ENCODE measurements at regions not wholly inside any gene's neighbourhood (a gene's known extent, or its start where the extent isn't known, plus 50 kb on each side); places are given as distances from the start of the nearest gene placed in this dataset.

DNA sequence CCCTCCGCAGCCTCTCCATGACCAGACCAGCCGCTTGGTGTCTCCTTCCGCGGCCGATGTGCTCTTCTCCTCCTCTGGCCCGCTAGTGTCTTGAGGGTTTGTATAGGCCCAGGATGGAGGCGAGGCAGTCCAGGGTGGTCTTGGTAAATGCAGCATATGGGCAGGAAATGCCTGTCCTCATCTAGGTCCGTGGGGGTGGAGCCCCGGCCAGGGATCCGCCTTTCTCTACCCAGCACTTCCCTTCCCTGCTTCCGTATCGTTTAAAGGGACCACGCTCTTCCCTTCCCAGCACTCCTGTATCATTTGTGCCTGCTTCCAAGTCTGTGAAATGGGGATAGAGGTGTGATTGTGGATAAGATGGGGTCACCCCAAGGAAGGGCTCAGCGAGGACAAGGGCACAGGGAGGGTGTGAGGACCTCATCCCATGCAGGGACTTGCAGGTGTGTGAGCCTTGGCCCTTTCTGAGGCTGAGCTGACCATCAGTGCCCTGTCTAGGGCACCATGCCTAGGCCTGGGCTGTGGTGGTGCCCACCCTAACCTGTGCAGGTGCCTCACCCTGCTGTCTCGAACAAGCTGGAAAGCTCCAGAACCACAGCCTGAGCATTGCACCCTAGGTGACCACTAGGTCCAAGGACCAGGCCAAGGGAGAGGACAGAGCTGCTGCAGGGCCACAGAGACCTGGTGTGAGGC is 326.8 kb upstream of the RTL1 start:
- no peak overlapping the region for H3K9ac ChIP-seq (ENCODE audit: low read depth in 2 of 2, low read length in 2 of 2)
- no peak for DNase-seq
- no peaks in the 10 kb centered on the region for H3K27me3 ChIP-seq
- no peak overlapping the region for H3K4me3 ChIP-seq
- H3K4me1 ChIP-seq = no peaks in the 10 kb centered on the region
- intact Hi-C loops (cut with DNase I) = loop anchor here (5.0 kb wide), 1 partner anchor 378 kb away; no protein-coding TSS in a partner anchor
- H3K9me3 ChIP-seq = no peaks in the 10 kb centered on the region
- TF ChIP-seq, protein P1, sequence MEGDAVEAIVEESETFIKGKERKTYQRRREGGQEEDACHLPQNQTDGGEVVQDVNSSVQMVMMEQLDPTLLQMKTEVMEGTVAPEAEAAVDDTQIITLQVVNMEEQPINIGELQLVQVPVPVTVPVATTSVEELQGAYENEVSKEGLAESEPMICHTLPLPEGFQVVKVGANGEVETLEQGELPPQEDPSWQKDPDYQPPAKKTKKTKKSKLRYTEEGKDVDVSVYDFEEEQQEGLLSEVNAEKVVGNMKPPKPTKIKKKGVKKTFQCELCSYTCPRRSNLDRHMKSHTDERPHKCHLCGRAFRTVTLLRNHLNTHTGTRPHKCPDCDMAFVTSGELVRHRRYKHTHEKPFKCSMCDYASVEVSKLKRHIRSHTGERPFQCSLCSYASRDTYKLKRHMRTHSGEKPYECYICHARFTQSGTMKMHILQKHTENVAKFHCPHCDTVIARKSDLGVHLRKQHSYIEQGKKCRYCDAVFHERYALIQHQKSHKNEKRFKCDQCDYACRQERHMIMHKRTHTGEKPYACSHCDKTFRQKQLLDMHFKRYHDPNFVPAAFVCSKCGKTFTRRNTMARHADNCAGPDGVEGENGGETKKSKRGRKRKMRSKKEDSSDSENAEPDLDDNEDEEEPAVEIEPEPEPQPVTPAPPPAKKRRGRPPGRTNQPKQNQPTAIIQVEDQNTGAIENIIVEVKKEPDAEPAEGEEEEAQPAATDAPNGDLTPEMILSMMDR (IDR thresholded peaks at IDR 0.05) = no peak
- no peaks in the 10 kb centered on the region for H3K36me3 ChIP-seq
- no peak overlapping the region for H3K27ac ChIP-seq

DNA sequence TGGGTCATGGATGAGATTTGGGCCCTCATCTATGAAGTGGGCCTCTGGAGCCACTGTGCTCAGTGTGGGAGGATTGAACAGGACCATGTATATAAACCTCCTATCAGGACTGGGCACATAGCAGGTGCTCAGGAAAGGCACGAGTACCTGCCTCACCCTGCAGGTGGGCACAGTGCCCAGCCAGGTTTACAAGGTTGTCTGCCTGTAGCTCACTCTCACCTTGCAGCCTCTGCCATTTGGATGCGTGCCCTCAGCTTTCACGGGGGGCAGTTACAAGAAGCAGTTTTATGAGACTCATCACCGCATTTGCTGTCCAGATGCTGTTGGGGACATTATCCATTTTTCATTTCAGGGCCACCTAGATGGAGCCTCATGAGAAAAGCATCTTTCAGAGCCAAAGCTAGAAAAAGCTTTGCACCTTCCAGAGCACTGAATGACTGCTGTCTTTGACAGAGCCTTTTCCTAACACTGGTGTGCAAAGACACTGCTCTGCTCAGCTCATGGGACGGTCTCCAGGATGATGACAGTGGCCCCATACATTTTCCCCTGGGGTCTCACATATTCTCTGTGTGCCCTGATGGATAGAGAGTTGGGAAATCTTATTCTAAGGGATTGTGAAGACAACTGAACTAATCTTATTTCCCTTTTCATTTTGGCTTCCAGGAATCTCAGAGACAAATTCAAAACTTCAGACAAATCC is 327.5 kb upstream of the RTL1 start:
- no peak for DNase-seq
- H3K4me3 ChIP-seq = no peak overlapping the region
- H3K27ac ChIP-seq = no peak overlapping the region
- TF ChIP-seq, protein P1 (IDR thresholded peaks at IDR 0.05) = no peak
- no peak overlapping the region for H3K9ac ChIP-seq (ENCODE audit: low read depth in 2 of 2, low read length in 2 of 2)
- no peaks in the 10 kb centered on the region for H3K9me3 ChIP-seq
- H3K4me1 ChIP-seq = no peaks in the 10 kb centered on the region
- no peaks in the 10 kb centered on the region for H3K27me3 ChIP-seq
- no peaks in the 10 kb centered on the region for H3K36me3 ChIP-seq
- intact Hi-C loops (cut with DNase I) = loop anchor here (5.0 kb wide), 1 partner anchor 379 kb away; no protein-coding TSS in a partner anchor

DNA sequence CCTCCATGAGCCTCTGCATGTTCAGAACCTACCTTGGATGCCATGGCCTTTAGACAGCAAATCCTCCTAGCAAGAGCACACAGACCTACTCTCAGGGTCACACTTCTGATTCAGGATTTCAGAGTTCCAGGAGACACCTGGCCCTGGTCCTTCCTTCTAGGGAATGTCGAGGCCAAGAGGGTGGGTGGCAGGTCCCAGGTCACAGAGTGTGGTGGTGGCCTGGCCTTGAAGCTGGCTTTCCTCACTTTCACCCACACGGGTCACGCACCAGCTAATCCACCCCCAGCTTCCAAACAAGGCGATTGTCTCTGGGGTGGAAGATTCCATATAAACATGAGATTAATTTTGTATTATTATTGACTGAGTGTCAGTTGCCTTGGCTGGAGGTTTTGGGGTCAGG is 328.3 kb upstream of the RTL1 start:
- Histone ChIP-seq H3K27me3 (no peaks in the 10 kb centered on the region), H3K4me3 (no peak overlapping the region), H3K9ac (ENCODE audit: low read depth in 2 of 2, low read length in 2 of 2) (no peak overlapping the region), H3K36me3 (no peaks in the 10 kb centered on the region), H3K9me3 (no peaks in the 10 kb centered on the region), H3K27ac (no peak overlapping the region), H3K4me1 (no peaks in the 10 kb centered on the region)
- TF ChIP-seq, protein P1 (IDR thresholded peaks at IDR 0.05) = no peak
- intact Hi-C loops (cut with DNase I) = loop anchor here (5.0 kb wide), 1 partner anchor 380 kb away; no protein-coding TSS in a partner anchor
- no peak for DNase-seq

DNA sequence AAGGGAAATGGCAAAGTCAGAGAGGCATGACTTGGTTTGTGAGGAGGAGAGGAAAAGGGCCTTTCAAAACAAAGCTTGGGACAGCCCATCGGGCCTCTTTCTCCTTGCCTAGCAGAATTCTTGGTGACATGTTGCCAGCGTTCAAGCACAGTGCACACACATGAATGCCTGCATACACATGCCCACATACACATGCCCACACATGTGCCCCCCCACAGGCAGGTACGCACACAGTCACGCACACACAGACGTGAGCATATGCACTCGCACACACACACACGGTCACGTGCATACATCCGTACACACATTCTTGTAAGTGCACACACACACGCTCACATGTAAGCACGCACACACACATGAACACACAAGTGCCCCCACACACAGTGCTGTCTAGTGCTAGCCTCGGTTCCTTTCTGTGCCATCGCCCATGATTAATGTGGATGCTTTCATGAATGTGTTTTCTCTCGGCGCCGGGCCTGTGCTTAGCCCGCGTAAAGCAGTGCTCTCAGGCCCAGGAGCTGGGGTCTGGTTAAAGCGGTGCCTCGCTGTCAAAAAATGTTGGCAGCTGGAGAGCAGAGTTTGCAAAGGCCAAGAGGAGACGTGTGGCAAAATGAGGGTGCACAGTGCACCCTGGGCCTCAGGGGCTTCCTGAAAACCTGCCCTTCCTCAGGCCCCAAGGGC is 328.8 kb upstream of the DIO3 start:
- no peak for DNase-seq
- H3K27me3 ChIP-seq = no peaks in the 10 kb centered on the region
- no peaks in the 10 kb centered on the region for H3K36me3 ChIP-seq
- intact Hi-C loops (cut with DNase I) = loop anchor here (5.0 kb wide), 1 partner anchor 380 kb away; no protein-coding TSS in a partner anchor
- no peak overlapping the region for H3K4me3 ChIP-seq
- no peak overlapping the region for H3K27ac ChIP-seq
- no peaks in the 10 kb centered on the region for H3K4me1 ChIP-seq
- TF ChIP-seq, protein P1 (IDR thresholded peaks at IDR 0.05) = no peak
- H3K9ac ChIP-seq (ENCODE audit: low read depth in 2 of 2, low read length in 2 of 2) = no peak overlapping the region
- H3K9me3 ChIP-seq = no peaks in the 10 kb centered on the region

DNA sequence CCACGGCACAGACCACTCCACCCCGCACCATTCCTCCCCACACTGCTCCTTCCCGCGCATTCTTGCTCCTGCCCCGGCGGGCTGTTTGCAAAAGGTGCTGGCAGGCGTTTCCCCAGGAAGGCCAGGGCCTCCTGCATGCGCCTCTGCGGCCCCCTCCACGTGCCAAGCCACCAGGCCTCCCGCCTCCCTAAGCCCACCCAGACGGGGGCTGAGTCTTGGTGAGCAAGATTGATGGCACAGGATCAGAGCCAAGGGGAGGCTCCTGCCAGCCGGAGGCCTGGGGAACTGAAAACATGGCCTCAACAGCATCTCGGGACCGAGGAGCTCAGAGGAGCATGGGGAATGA is 328.3 kb upstream of the DIO3 start:
- Histone ChIP-seq H3K9me3 (no peaks in the 10 kb centered on the region), H3K27me3 (no peaks in the 10 kb centered on the region), H3K4me1 (no peaks in the 10 kb centered on the region), H3K9ac (ENCODE audit: low read depth in 2 of 2, low read length in 2 of 2) (no peak overlapping the region), H3K4me3 (no peak overlapping the region), H3K27ac (no peak overlapping the region), H3K36me3 (no peaks in the 10 kb centered on the region)
- TF ChIP-seq, protein P1 (IDR thresholded peaks at IDR 0.05) = no peak
- intact Hi-C loops (cut with DNase I) = loop anchor here (5.0 kb wide), 1 partner anchor 381 kb away; no protein-coding TSS in a partner anchor
- DNase-seq = no peak

Data from colonic mucosa (tissue), 4 donors.